ENCODE measurements at regions not wholly inside any gene's neighbourhood (a gene's known extent, or its start where the extent isn't known, plus 50 kb on each side); places are given as distances from the start of the nearest gene placed in this dataset.

DNA sequence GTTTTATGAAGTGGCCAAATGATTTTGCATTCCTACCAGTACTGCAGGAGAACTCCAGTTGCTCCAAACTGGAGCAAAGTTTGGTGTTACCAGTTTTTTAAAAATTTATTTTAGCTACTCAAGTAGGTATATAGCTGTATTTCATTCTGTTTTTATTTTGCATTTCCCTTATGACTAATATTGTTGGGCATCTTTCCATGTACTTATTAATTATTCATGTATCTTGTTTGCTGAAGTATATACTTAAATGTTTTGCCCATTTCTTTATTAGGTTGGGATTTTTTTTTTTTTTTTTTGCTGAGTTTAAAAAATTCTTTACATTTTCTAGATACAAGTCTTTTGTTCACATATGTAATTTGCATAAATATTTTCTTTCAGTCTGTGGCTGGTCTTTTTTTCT, 386.6 kb upstream of the DAB2 start:
- TF ChIP-seq, protein P1, sequence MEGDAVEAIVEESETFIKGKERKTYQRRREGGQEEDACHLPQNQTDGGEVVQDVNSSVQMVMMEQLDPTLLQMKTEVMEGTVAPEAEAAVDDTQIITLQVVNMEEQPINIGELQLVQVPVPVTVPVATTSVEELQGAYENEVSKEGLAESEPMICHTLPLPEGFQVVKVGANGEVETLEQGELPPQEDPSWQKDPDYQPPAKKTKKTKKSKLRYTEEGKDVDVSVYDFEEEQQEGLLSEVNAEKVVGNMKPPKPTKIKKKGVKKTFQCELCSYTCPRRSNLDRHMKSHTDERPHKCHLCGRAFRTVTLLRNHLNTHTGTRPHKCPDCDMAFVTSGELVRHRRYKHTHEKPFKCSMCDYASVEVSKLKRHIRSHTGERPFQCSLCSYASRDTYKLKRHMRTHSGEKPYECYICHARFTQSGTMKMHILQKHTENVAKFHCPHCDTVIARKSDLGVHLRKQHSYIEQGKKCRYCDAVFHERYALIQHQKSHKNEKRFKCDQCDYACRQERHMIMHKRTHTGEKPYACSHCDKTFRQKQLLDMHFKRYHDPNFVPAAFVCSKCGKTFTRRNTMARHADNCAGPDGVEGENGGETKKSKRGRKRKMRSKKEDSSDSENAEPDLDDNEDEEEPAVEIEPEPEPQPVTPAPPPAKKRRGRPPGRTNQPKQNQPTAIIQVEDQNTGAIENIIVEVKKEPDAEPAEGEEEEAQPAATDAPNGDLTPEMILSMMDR (IDR thresholded peaks at IDR 0.05) = no peak
- TF ChIP-seq POLR2AphosphoS5 (IDR thresholded peaks at IDR 0.05) = no peak
- TF ChIP-seq POLR2A (IDR thresholded peaks at IDR 0.05) = no peak
- no peak for TF ChIP-seq EP300 (IDR thresholded peaks at IDR 0.05; ENCODE audit: low read depth)

Measured in transverse colon (tissue), 4 donors.